B cell (primary cell): ENCODE measurements at regions not wholly inside any gene's neighbourhood (a gene's known extent, or its start where the extent isn't known, plus 50 kb on each side); places are given as distances from the start of the nearest gene placed in this dataset.

Experiments
- EZH2 ChIP-seq: IDR thresholded peaks from 2 replicates; pipeline ENCODE4 v1.6.1; 2012; ENCODE audit warnings: borderline replicate concordance, low read depth, mild to moderate bottlenecking, moderate library complexity, low read length; ENCODE audit not compliant: insufficient read depth, poor library complexity, severe bottlenecking
- TF ChIP-seq, protein P1 (sequence below): fragments of 200-600 bp; IDR thresholded peaks from one replicate; pipeline ENCODE4 v1.8.0; 2022; ENCODE audit warnings: antibody characterized with exemption, mild to moderate bottlenecking

DNA sequence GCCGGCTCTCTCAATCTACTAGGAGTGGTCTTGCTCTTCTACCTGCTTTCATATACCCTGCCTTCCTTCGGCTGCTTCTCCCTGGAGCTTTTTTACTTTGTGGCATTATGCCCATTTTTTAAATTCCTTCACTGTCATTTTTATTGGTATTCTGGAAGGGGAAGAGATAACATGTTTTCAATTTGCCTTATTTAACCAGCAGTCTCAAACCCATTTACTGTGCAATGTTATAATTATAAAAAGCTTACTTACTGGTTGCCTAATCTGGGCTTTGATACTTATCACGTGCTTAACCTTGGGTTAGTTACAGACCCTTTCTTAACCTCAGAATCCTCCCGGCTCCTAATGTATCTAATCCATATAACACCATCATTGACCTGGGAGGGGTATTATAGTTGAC, 128.1 kb downstream of the SIPA1L2 start:
- no peak for TF ChIP-seq EZH2
- TF ChIP-seq, protein P1, sequence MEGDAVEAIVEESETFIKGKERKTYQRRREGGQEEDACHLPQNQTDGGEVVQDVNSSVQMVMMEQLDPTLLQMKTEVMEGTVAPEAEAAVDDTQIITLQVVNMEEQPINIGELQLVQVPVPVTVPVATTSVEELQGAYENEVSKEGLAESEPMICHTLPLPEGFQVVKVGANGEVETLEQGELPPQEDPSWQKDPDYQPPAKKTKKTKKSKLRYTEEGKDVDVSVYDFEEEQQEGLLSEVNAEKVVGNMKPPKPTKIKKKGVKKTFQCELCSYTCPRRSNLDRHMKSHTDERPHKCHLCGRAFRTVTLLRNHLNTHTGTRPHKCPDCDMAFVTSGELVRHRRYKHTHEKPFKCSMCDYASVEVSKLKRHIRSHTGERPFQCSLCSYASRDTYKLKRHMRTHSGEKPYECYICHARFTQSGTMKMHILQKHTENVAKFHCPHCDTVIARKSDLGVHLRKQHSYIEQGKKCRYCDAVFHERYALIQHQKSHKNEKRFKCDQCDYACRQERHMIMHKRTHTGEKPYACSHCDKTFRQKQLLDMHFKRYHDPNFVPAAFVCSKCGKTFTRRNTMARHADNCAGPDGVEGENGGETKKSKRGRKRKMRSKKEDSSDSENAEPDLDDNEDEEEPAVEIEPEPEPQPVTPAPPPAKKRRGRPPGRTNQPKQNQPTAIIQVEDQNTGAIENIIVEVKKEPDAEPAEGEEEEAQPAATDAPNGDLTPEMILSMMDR = no peak
